IPS-18c (cell line): ENCODE measurements at regions not wholly inside any gene's neighbourhood (a gene's known extent, or its start where the extent isn't known, plus 50 kb on each side); places are given as distances from the start of the nearest gene placed in this dataset.
"Not testable (repeated sequence)": the region's sequence is repeated elsewhere in the genome, so short reads cannot be mapped to it uniquely, and the experiment has no call there.

Experiments used
- H3K4me3 ChIP-seq: 2 replicates; pipeline ENCODE4 v1.7.0; 2013; ENCODE audit warnings: low read depth, mild to moderate bottlenecking, low read length, moderate library complexity; ENCODE audit not compliant: insufficient read depth
- H3K9me3 ChIP-seq: one replicate; pipeline ENCODE4 v1.6.1; 2013; ENCODE audit warnings: mild to moderate bottlenecking, low read length, moderate library complexity; ENCODE audit not compliant: control insufficient read depth, insufficient read depth

- H3K4me3 ChIP-seq = no peak overlapping the region
- H3K9me3 ChIP-seq = no peaks in the 10 kb centered on the region
These were observed 296.0 kb downstream of the MEX3B start for GRCh38 chr15:81749716-81750375.

GRCh38 chr15:81747482-81747881, 298.3 kb downstream of the MEX3B start:
- no peaks in the 10 kb centered on the region for H3K9me3 ChIP-seq
- H3K4me3 ChIP-seq = no peak overlapping the region

- Histone ChIP-seq H3K9me3 (no peaks in the 10 kb centered on the region), H3K4me3 (no peak overlapping the region)
These were observed 298.8 kb downstream of the MEX3B start for GRCh38 chr15:81747026-81747425.

- no peak overlapping the region for H3K4me3 ChIP-seq
- no peaks in the 10 kb centered on the region for H3K9me3 ChIP-seq
These were observed 301.5 kb downstream of the MEX3B start for GRCh38 chr15:81744364-81744763.

- peaks cover 2% of the 10 kb centered on the region for H3K9me3 ChIP-seq
- no peak overlapping the region for H3K4me3 ChIP-seq
These were observed 305.4 kb downstream of the MEX3B start for GRCh38 chr15:81740416-81740815.

- Histone ChIP-seq H3K9me3 (peaks cover 4% of the 10 kb centered on the region), H3K4me3 (no peak overlapping the region)
These were observed 316.5 kb downstream of the MEX3B start for GRCh38 chr15:81729340-81729739.

GRCh38 chr15:81728726-81729125, 317.1 kb downstream of the MEX3B start:
- H3K4me3 ChIP-seq = no peak overlapping the region

GRCh38 chr15:81725590-81725989, 320.2 kb downstream of the MEX3B start:
- H3K9me3 ChIP-seq = peaks cover 4% of the 10 kb centered on the region

More at GRCh38 chr15:81728726-81729125, 317.1 kb downstream of the MEX3B start:
- H3K9me3 ChIP-seq = peaks cover 4% of the 10 kb centered on the region

GRCh38 chr15:81724536-81724935, 321.3 kb downstream of the MEX3B start:
- no peak overlapping the region for H3K4me3 ChIP-seq
- peaks cover 4% of the 10 kb centered on the region for H3K9me3 ChIP-seq

More at GRCh38 chr15:81725590-81725989, 320.2 kb downstream of the MEX3B start:
- H3K4me3 ChIP-seq = no peak overlapping the region

- H3K9me3 ChIP-seq = peaks cover 4% of the 10 kb centered on the region
- H3K4me3 ChIP-seq = no peak overlapping the region
These were observed 322.1 kb downstream of the MEX3B start for GRCh38 chr15:81723701-81724100.

GRCh38 chr15:81723113-81723651, 322.6 kb downstream of the MEX3B start:
- H3K9me3 ChIP-seq = peaks cover 4% of the 10 kb centered on the region
- H3K4me3 ChIP-seq = no peak overlapping the region

GRCh38 chr15:81716468-81716867, 329.4 kb downstream of the MEX3B start:
- not testable (repeated sequence) for H3K4me3 ChIP-seq, H3K9me3 ChIP-seq

GRCh38 chr15:81710328-81710727, 335.5 kb downstream of the MEX3B start:
- Histone ChIP-seq H3K4me3 (no peak overlapping the region), H3K9me3 (no peaks in the 10 kb centered on the region)

GRCh38 chr15:81706816-81707346, 332.9 kb upstream of the TMC3 start:
- not testable (repeated sequence) for H3K4me3 ChIP-seq

GRCh38 chr15:81705727-81706126, 331.7 kb upstream of the TMC3 start:
- not testable (repeated sequence) for H3K9me3 ChIP-seq, H3K4me3 ChIP-seq

More at GRCh38 chr15:81706816-81707346, 332.9 kb upstream of the TMC3 start:
- not testable (repeated sequence) for H3K9me3 ChIP-seq

- Histone ChIP-seq H3K4me3 (no peak overlapping the region), H3K9me3 (no peaks in the 10 kb centered on the region)
These were observed 312.0 kb upstream of the TMC3 start for GRCh38 chr15:81686021-81686420.

- Histone ChIP-seq H3K4me3 (no peak overlapping the region), H3K9me3 (no peaks in the 10 kb centered on the region)
These were observed 311.2 kb upstream of the TMC3 start for GRCh38 chr15:81685237-81685636.

- H3K4me3 ChIP-seq = no peak overlapping the region
- no peaks in the 10 kb centered on the region for H3K9me3 ChIP-seq
These were observed 306.8 kb upstream of the TMC3 start for GRCh38 chr15:81680829-81681228.
